SK-N-MC (cell line): ENCODE measurements at regions not wholly inside any gene's neighbourhood (a gene's known extent, or its start where the extent isn't known, plus 50 kb on each side); places are given as distances from the start of the nearest gene placed in this dataset.

Experiments
- DNase-seq: peaks from one replicate; pipeline ENCODE4 v3.0.0-alpha.2; 2011; ENCODE audit warnings: low read depth, low spot score
- H3K27ac ChIP-seq: fragments of 200-600 bp; sonication (generic); 2 replicates; pipeline ENCODE4 v1.5.1; 2016; ENCODE audit warnings: mixed run types
- H3K36me3 ChIP-seq: fragments of 200-600 bp; sonication (generic); 2 replicates; pipeline ENCODE4 v1.6.1; 2017; ENCODE audit warnings: antibody characterized with exemption, low read length, mixed read lengths; ENCODE audit not compliant: insufficient read depth
- H3K4me3 ChIP-seq: fragments of 200-600 bp; sonication (generic); 2 replicates; pipeline ENCODE4 v1.5.1; 2016
- H3K9ac ChIP-seq: fragments of 200-600 bp; sonication (generic); 2 replicates; pipeline ENCODE4 v1.8.0; 2017; ENCODE audit warnings: mixed run types, mixed read lengths; ENCODE audit not compliant: insufficient read length
- H3K9me3 ChIP-seq: fragments of 200-600 bp; sonication (generic); 2 replicates; pipeline ENCODE4 v1.6.1; 2017; ENCODE audit warnings: low read depth, mild to moderate bottlenecking, antibody characterized with exemption, low read length, moderate library complexity, mixed read lengths
- EZH2 ChIP-seq: fragments of 200-600 bp; sonication (generic); IDR thresholded peaks from one replicate; pipeline ENCODE4 v1.6.1; 2017; ENCODE audit warnings: antibody characterized with exemption
- FOXP2 ChIP-seq: optimal IDR thresholded peaks from 2 replicates; pipeline ENCODE3; 2011; ENCODE audit warnings: mild to moderate bottlenecking, moderate library complexity; ENCODE audit not compliant: insufficient read depth; ENCODE audit errors: extremely low read length, control extremely low read depth
- POLR2AphosphoS5 ChIP-seq: IDR thresholded peaks from 2 replicates; pipeline ENCODE4 v1.6.1; 2012; ENCODE audit warnings: mild to moderate bottlenecking, low read depth, low read length, borderline replicate concordance

DNA sequence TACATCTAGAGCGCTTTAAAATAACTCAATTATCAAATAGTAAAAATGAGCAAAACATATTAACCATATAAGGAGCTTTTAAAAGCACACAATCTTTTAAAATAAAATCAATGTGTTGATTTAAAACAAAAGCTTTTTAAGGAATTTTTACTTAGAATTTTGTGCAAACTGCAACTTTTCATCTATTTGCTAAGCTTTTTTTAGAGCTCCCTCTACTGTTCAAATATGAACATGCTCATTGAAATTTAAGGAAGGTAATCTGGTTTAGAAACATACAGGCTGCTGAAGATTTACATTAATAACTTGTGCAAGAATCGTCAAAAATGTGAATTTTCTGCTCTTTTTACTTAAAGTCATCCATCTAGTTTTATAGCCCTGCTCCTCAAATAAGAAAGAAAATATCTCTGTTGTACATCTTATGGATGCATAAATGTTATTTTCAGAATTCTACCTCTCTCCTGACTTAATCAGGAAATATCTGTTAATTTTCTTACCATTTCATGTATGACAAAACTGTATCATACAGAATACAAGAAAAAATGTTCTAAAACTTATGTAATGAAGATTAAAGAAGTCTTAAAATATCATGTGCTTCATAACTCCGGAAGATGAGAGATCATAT is 469.4 kb upstream of the ROBO2 start:
- Histone ChIP-seq H3K4me3 (no peak overlapping the region), H3K27ac (no peak overlapping the region), H3K9ac (no peak overlapping the region), H3K9me3 (no peaks in the 10 kb centered on the region), H3K36me3 (no peaks in the 10 kb centered on the region)
- DNase-seq: no peak
- TF ChIP-seq EZH2 (no peak), POLR2AphosphoS5 (no peak), FOXP2 (no peak)

- TF ChIP-seq POLR2AphosphoS5 (no peak), EZH2 (no peak), FOXP2 (no peak)
- H3K27ac ChIP-seq: no peak overlapping the region
- no peak overlapping the region for H3K9ac ChIP-seq
- no peak for DNase-seq
- no peak overlapping the region for H3K4me3 ChIP-seq
- H3K36me3 ChIP-seq: no peaks in the 10 kb centered on the region
- no peaks in the 10 kb centered on the region for H3K9me3 ChIP-seq
Observed at GRCh38 chr3:76576201-76576600, 463.7 kb upstream of the ROBO2 start.

GRCh38 chr3:76582098-76582497 is 457.8 kb upstream of the ROBO2 start:
- Histone ChIP-seq H3K27ac (no peak overlapping the region), H3K9me3 (no peaks in the 10 kb centered on the region), H3K4me3 (no peak overlapping the region), H3K9ac (no peak overlapping the region), H3K36me3 (no peaks in the 10 kb centered on the region)
- TF ChIP-seq FOXP2 (no peak), EZH2 (no peak), POLR2AphosphoS5 (no peak)
- no peak for DNase-seq

DNA sequence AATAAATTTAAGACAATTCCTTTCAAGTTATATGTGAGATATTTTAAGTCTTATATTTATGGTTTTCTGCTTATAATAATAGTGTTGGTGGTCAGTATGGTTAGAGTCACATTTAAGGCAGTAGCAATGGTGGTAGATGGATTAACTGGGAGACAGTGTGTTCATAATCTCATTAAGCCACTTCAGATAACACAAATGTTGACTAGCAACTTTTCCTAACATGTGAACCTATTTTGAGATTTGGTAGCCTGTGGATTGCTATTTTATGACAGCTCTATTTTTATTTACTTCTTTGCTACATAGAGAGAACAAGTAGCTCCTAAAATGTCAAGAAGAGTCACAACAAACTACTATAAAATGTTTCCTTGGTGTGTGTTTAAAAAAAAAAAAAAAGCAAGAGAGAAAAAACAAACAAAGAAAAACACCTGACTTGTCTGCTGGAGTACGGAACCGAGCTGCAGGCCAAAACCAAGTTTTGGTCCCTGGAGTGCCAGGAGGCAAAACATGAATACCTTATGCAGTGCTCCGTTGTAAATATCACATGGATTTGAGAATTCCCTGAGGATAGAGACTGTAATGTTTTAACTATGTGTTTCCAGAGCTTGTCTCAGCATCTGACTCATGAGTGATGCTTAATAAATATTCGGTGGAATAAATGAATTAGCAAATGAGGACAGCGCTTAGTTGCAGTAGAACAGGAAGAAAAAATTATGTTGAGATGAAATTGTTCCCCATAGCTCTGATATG is 457.1 kb upstream of the ROBO2 start:
- H3K27ac ChIP-seq: no peak overlapping the region
- H3K9ac ChIP-seq: no peak overlapping the region
- no peaks in the 10 kb centered on the region for H3K36me3 ChIP-seq
- DNase-seq: no peak
- no peaks in the 10 kb centered on the region for H3K9me3 ChIP-seq
- H3K4me3 ChIP-seq: no peak overlapping the region
- TF ChIP-seq POLR2AphosphoS5 (no peak), EZH2 (no peak), FOXP2 (no peak)

- Histone ChIP-seq H3K9ac (no peak overlapping the region), H3K36me3 (no peaks in the 10 kb centered on the region), H3K4me3 (no peak overlapping the region), H3K9me3 (no peaks in the 10 kb centered on the region), H3K27ac (no peak overlapping the region)
- TF ChIP-seq FOXP2 (no peak), EZH2 (no peak), POLR2AphosphoS5 (no peak)
- DNase-seq: no peak
Observed at GRCh38 chr3:76585794-76586392, 454.0 kb upstream of the ROBO2 start.

DNA sequence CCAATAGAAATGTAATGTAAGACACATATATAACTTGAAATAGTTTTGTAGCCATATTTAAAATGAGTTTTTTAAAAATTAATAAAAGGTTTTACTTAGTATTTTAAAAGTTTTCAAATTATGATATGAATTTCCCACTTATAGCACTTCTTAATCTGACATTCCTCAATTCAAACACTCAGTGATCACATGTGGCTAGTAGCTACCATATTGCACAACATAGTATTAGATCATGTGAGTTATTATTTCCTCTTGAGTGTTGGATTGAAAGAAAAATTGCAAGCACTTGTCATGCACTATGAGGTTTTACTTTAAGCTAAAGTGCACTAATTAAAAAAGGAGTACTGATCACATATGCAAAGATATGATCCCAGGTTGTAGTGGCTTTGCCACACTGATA is 453.4 kb upstream of the ROBO2 start:
- no peak for TF ChIP-seq EZH2
- TF ChIP-seq FOXP2: no peak
- no peak for TF ChIP-seq POLR2AphosphoS5
- H3K9me3 ChIP-seq: no peaks in the 10 kb centered on the region

GRCh38 chr3:76610150-76610549 is 429.7 kb upstream of the ROBO2 start:
- TF ChIP-seq POLR2AphosphoS5 (no peak), EZH2 (no peak), FOXP2 (no peak)
- Histone ChIP-seq H3K9ac (no peak overlapping the region), H3K9me3 (no peaks in the 10 kb centered on the region), H3K36me3 (no peaks in the 10 kb centered on the region), H3K27ac (no peak overlapping the region), H3K4me3 (no peak overlapping the region)
- DNase-seq: no peak

More for the DNA sequence above, 453.4 kb upstream of the ROBO2 start:
- no peaks in the 10 kb centered on the region for H3K36me3 ChIP-seq
- H3K9ac ChIP-seq: no peak overlapping the region
- no peak for DNase-seq
- no peak overlapping the region for H3K4me3 ChIP-seq
- H3K27ac ChIP-seq: no peak overlapping the region

GRCh38 chr3:76615719-76616118 is 424.2 kb upstream of the ROBO2 start:
- DNase-seq: no peak
- Histone ChIP-seq H3K27ac (no peak overlapping the region), H3K36me3 (no peaks in the 10 kb centered on the region), H3K9me3 (no peaks in the 10 kb centered on the region), H3K9ac (no peak overlapping the region), H3K4me3 (no peak overlapping the region)
- TF ChIP-seq POLR2AphosphoS5: no peak
- no peak for TF ChIP-seq EZH2
- no peak for TF ChIP-seq FOXP2
